Muscle layer of duodenum (tissue), 2 donors: ENCODE measurements at regions not wholly inside any gene's neighbourhood (a gene's known extent, or its start where the extent isn't known, plus 50 kb on each side); places are given as distances from the start of the nearest gene placed in this dataset.

Source experiments
- H3K27ac ChIP-seq: one replicate; pipeline ENCODE4 v1.7.0; 2013; ENCODE audit warnings: mild to moderate bottlenecking, low read length
- H3K27me3 ChIP-seq: one replicate; pipeline ENCODE4 v1.7.0; 2013; ENCODE audit warnings: low read depth, mild to moderate bottlenecking, control low read depth, low read length
- H3K36me3 ChIP-seq, 2 donors: one replicate each; pipeline ENCODE4 v1.7.0; 2013; ENCODE audit warnings: low read length in 2 of 2, control low read depth in 1 of 2, mild to moderate bottlenecking in 1 of 2; ENCODE audit not compliant: insufficient read depth in 2 of 2, control insufficient read depth in 1 of 2
- H3K4me1 ChIP-seq, 2 donors: one replicate each; pipeline ENCODE4 v1.7.0; 2013; ENCODE audit warnings: low read length in 2 of 2, mild to moderate bottlenecking in 2 of 2, control low read depth in 1 of 2, moderate library complexity in 1 of 2; ENCODE audit not compliant: insufficient read depth in 2 of 2, control insufficient read depth in 1 of 2
- H3K4me3 ChIP-seq, 2 donors: one replicate each; pipeline ENCODE4 v1.7.0; 2013; ENCODE audit warnings: low read length in 2 of 2, low read depth in 1 of 2, mild to moderate bottlenecking in 1 of 2
- H3K9me3 ChIP-seq, 2 donors: one replicate each; pipeline ENCODE4 v1.7.0; 2013; ENCODE audit warnings: low read length in 2 of 2, control low read depth in 1 of 2, mild to moderate bottlenecking in 1 of 2; ENCODE audit not compliant: control insufficient read depth in 1 of 2
- donor health status: healthy.

DNA sequence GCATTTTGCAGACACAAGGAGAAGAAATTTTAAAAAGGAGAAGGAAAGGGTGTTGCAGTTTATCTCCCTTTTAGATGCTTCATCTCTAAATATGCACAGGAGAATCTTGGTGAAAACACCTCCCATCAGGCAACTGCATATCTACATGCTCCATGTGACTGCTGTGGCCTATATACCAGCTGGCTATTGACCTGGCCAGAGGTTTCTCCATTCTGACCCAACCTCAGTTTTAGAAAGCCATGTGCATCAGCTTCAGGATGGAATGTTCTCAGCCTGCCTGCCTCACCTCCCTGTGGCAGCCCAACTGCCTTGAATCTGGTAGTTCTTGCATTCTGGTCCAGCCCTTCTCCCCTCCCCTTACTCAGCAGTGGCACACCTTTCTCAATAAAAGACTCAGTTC, 1958.8 kb upstream of the CELF4 start:
- H3K27ac ChIP-seq = no peak overlapping the region
- no peak overlapping the region for H3K4me3 ChIP-seq
- no peaks in the 10 kb centered on the region for H3K9me3 ChIP-seq
- H3K4me1 ChIP-seq = no peaks in the 10 kb centered on the region
- H3K36me3 ChIP-seq = no peaks in the 10 kb centered on the region
- no peaks in the 10 kb centered on the region for H3K27me3 ChIP-seq

DNA sequence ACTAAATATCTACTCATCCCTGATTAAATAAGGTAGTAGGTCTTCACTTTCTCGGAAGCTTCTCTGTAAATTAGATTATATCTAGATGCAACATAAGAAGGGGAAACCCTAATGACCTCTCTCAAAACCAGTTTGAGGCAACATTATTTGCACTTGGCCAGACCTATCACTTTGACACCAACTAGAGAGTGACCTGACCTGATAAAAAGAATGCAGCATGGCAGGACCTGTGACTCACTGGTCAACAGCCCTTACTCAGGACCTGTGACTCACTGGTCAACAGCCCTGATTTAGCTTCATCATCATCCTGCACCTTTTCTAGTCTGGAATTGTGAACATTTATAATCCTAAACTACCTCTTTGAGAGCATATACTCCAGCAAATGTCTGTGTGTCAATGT, 1957.7 kb upstream of the CELF4 start:
- H3K27me3 ChIP-seq = no peaks in the 10 kb centered on the region
- no peaks in the 10 kb centered on the region for H3K4me1 ChIP-seq
- H3K36me3 ChIP-seq = no peaks in the 10 kb centered on the region
- no peak overlapping the region for H3K4me3 ChIP-seq
- H3K9me3 ChIP-seq = no peaks in the 10 kb centered on the region
- no peak overlapping the region for H3K27ac ChIP-seq

DNA sequence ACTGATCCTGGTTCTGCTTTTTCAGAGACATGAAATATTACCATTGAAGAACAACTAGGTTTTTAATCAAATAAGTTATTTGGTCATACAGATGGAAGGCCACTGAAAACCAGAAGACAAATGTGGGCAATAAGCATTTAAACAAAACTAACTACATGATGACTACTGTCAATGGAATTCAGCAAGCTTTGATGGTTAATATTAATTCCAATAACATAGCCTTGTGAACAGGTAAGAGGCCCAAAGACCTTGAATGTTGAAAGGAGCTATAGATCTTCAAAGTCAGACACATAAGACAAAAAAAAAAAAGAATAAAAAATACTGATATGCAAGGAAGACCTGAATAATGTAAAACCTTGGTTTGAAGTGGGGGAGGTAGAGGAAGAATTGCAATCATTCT, 1955.6 kb upstream of the CELF4 start:
- H3K27ac ChIP-seq = no peak overlapping the region
- H3K27me3 ChIP-seq = no peaks in the 10 kb centered on the region
- no peaks in the 10 kb centered on the region for H3K4me1 ChIP-seq
- no peak overlapping the region for H3K4me3 ChIP-seq
- no peaks in the 10 kb centered on the region for H3K9me3 ChIP-seq
- H3K36me3 ChIP-seq = no peaks in the 10 kb centered on the region

DNA sequence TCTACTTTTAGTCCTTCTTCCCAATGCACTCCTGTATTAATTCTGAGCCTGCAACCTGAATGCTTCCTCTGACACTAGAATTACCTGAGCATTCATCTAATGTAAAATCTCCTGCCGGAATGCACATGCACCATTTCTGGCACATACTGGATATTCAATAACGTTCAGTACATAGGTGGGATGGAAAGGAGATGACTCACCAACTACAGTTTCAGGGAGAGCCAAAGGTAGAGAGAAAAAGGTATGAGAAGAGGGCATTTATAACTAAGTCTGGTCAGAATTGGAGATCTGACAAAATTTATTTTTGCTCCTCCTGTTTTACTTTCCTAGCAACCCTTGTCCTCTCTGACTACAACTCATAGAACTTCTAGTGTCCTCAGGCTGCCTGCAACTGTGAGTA, 1954.1 kb upstream of the CELF4 start:
- Histone ChIP-seq H3K4me3 (no peak overlapping the region), H3K9me3 (no peaks in the 10 kb centered on the region), H3K36me3 (no peaks in the 10 kb centered on the region), H3K27ac (no peak overlapping the region), H3K4me1 (no peaks in the 10 kb centered on the region), H3K27me3 (no peaks in the 10 kb centered on the region)

DNA sequence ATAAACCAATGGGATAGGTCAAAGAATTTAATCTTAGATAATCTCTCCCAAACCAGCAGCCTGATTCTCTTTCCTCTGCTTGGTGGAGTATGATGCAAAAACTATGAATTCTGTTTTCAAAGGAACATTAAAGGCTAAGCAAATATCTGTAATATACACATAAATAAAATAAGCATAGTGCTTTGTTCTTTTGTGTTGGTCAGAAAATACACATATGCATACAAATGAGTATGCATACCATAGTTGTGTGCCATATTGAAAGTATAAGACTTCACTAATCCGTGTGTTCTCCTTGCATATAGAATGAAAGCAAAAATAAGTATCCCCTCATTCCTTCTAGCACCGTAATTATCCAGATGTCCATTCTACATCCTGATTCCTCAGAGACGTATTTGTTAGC, 1949.7 kb upstream of the CELF4 start:
- H3K9me3 ChIP-seq = no peaks in the 10 kb centered on the region
- no peaks in the 10 kb centered on the region for H3K36me3 ChIP-seq
- H3K27me3 ChIP-seq = no peaks in the 10 kb centered on the region
- H3K4me3 ChIP-seq = no peak overlapping the region
- no peak overlapping the region for H3K27ac ChIP-seq
- no peaks in the 10 kb centered on the region for H3K4me1 ChIP-seq

DNA sequence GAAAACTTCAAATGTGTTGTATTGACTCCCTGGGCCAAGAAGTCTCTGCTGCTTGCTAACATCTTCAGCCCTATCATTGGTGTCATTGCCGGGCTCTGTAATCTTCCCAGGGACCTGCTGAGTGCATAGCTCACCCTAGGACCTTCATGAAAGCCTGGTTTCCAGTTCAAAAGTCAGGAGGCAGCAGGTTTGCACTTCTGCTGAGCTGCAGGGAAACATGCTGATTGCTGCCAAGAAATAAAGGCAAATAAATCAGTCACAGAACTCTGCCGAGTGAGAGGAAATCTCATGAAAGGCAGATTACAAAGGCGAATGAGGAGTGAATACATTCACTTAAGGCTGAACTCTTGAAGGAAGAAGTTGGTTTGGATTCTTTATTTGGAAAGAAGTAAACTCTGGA, 1947.6 kb upstream of the CELF4 start:
- H3K9me3 ChIP-seq = no peaks in the 10 kb centered on the region
- no peak overlapping the region for H3K4me3 ChIP-seq
- H3K27ac ChIP-seq = no peak overlapping the region
- H3K36me3 ChIP-seq = no peaks in the 10 kb centered on the region
- no peaks in the 10 kb centered on the region for H3K4me1 ChIP-seq
- no peaks in the 10 kb centered on the region for H3K27me3 ChIP-seq

DNA sequence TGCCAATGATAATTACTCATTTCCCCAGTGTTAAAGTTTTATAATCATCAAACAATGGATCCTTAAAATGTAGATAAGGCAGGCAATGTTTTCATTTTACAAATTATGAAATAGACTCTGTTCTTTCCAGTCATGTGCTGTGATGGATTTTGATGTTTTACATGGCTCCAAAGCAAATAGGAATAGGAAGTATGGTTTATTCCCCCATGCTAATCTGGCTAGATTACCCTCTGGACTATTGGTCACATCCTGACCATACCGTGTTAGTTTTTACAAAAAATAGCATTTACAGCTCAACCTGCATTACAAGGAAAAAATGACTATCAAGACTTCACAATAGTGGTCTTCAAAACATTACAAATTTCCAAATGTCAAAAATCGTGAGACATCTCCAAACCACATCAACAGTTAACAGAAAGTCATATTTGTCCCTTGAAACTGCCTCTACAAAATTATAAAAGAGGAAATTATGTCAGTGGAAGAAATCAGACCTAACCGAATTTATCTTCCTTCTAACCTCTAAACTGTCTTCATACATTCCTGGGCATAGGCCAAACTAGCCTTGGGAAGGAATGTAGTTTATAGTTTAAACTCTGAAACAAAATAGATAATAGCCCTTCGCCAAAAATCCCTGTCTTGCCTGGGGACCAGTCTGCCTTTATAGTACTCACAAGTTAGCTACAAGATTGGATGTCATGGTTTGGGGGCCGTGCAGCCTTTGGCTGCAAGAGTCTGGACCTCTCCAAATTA, 1941.2 kb upstream of the CELF4 start:
- H3K36me3 ChIP-seq = no peaks in the 10 kb centered on the region
- no peak overlapping the region for H3K4me3 ChIP-seq
- H3K4me1 ChIP-seq = no peaks in the 10 kb centered on the region
- no peak overlapping the region for H3K27ac ChIP-seq
- H3K27me3 ChIP-seq = no peaks in the 10 kb centered on the region
- H3K9me3 ChIP-seq = no peaks in the 10 kb centered on the region

DNA sequence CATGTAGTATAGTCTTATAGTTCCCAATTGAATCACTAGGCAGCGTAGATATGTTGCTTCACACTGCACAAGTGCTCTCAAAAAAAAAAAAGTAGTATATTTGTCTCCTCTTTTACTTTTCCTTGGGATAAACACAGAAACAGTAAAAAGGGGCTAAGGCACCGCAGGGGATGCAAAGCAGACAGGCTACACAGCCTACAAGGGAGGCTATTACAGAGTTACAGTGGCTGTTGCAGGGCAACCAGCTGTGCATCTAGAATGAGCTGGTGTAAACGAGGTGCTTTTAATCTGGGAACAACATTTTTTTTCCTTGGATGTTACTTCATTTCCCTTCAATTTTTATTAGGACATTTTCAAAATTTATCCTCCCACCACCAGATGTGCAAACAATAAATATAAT, 1934.7 kb upstream of the CELF4 start:
- Histone ChIP-seq H3K36me3 (no peaks in the 10 kb centered on the region), H3K9me3 (no peaks in the 10 kb centered on the region), H3K4me1 (no peaks in the 10 kb centered on the region), H3K27me3 (no peaks in the 10 kb centered on the region), H3K4me3 (no peak overlapping the region), H3K27ac (no peak overlapping the region)

DNA sequence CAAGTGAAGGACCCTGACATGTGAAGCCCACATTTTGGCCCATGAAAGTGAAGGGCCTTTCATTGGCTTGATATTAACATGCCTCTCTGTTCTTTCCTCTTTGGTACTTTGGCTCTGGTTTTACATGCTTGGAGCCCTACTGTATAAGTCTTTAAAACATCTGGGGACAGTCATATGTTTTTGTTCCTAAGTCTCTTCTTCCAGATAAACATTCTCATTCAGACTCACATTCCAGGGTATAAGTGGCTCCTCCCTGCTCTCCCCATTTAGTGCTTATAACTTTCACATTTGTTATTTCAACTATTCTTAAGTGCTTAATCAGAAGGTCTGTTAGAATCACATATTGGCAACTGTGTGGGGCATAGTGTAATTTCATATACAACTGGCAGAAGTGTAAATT, 1932.2 kb upstream of the CELF4 start:
- no peaks in the 10 kb centered on the region for H3K36me3 ChIP-seq
- H3K4me1 ChIP-seq = no peaks in the 10 kb centered on the region
- H3K9me3 ChIP-seq = no peaks in the 10 kb centered on the region
- no peaks in the 10 kb centered on the region for H3K27me3 ChIP-seq
- no peak overlapping the region for H3K27ac ChIP-seq
- H3K4me3 ChIP-seq = no peak overlapping the region

DNA sequence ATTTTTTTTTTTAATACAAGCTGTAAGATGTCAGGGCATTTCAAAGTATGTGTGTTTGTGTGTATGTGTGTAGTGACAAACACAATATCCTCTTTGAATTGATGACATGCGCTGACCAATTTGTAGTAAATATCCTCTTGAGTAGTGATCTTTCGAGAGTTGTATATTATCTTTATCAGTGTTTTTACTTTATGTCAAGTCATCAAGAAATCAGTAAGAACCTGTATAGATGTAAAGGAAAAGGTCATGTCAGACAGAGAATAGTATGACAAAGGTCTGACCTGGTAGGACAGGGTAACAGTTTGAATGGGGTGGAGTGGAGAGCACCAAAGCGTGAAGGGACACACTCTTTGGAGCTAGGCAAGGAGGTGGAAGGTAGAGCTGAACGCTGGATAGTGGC, 1931.4 kb upstream of the CELF4 start:
- Histone ChIP-seq H3K4me1 (no peaks in the 10 kb centered on the region), H3K36me3 (no peaks in the 10 kb centered on the region), H3K4me3 (no peak overlapping the region), H3K27ac (no peak overlapping the region), H3K27me3 (no peaks in the 10 kb centered on the region), H3K9me3 (no peaks in the 10 kb centered on the region)

DNA sequence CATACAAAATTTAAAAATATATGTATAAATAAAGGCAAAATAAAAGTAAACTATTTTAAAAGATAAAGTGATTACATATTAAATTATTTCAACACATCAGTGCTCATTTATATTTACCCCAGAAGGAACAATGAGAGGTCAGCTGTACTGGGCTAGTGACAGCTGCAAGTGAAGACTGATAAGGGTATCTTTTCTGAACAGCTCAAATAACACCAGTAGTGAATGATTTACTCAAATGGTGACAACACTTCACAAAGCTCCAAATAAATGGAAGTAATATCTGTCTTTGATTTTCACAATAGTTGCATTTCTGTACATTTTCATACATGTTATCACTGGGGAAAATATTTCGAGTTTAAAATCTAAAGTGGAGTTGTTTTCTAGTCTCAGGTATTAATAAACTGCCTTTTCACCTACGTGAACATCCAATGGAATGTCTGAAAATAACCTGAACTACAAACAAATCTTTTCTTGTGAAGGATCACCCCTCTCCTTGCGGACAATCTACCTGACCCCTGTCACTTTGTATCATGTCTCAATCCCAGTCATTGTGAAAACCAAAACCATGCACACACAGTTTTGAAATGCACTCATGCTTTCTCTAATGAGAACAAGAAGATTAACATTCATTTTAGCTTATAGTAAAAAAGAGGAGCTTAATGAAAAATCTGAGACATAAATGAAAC, 1928.8 kb upstream of the CELF4 start:
- H3K27me3 ChIP-seq = no peaks in the 10 kb centered on the region
- H3K4me3 ChIP-seq = no peak overlapping the region
- H3K27ac ChIP-seq = no peak overlapping the region
- H3K9me3 ChIP-seq = no peaks in the 10 kb centered on the region
- no peaks in the 10 kb centered on the region for H3K36me3 ChIP-seq
- no peaks in the 10 kb centered on the region for H3K4me1 ChIP-seq

DNA sequence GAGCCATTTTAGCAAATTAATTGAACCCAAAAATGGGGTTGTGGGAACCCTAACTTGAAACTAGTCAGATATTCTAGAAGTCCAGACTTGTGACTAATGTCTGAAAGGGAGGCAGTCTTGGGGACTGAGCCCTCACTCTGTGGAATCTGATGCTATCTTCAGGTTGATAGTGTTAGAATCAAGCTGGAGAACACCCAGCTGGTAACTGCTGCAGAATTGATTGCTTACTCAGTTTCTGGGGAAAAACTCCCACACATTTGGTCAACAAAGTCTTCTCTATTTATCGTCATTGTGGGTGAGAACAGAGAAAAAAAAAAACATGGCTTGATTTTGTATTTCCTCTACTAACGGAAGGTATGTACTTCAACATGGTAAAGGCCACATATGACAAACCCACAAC, 1925.8 kb upstream of the CELF4 start:
- Histone ChIP-seq H3K4me3 (no peak overlapping the region), H3K27ac (no peak overlapping the region), H3K36me3 (no peaks in the 10 kb centered on the region), H3K27me3 (no peaks in the 10 kb centered on the region), H3K9me3 (no peaks in the 10 kb centered on the region), H3K4me1 (no peaks in the 10 kb centered on the region)
